ENCODE measurements at regions not wholly inside any gene's neighbourhood (a gene's known extent, or its start where the extent isn't known, plus 50 kb on each side); places are given as distances from the start of the nearest gene placed in this dataset.

DNA sequence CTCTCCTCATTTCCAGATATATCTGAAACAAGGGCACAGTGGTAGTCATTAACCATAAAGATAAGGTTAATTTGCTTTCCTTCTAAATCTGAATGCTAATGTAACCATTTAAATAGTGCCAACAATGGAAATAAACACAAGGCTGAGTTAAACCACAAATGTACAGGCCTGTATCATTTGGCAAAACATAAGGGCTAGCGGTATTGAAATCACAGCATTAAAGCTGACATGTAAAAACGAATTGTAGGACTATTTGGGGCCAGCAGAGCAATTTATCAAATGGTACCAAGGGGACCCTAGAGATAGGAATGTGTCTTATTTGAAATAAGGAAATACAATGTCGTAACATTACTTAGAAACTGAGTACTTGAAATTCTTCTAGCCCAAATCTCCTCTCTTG, 247.5 kb upstream of the RPS23 start:
- no peaks in the 10 kb centered on the region for H3K9me3 Mint-ChIP-seq
- peaks cover 0 to 2% of the 10 kb centered on the region in 2 donors for H3K27me3 Mint-ChIP-seq
- H3K9me3 ChIP-seq (ENCODE audit: low read length), result no peaks in the 10 kb centered on the region
- no peaks in the 10 kb centered on the region for H3K4me1 ChIP-seq (ENCODE audit: insufficient read depth, low read length)
- peaks cover 0 to 5% (median 0%) of the 10 kb centered on the region in 3 donors for H3K36me3 Mint-ChIP-seq
- H3K27me3 ChIP-seq (ENCODE audit: insufficient read depth, low read length, poor library complexity, severe bottlenecking), result no peaks in the 10 kb centered on the region
- H3K27ac Mint-ChIP-seq, result no peak overlapping the region
- H3K4me1 Mint-ChIP-seq, result no peaks in the 10 kb centered on the region
- ChIA-PET CTCF (no interaction called here), POLR2A (no interaction called here)
- H3K4me3 ChIP-seq (ENCODE audit: low read length), result no peak overlapping the region
- DNase-seq, result no peak
- H3K27ac ChIP-seq (ENCODE audit: low read depth, low read length), result no peak overlapping the region
- H3K4me3 Mint-ChIP-seq, result no peak overlapping the region
- H3K36me3 ChIP-seq (ENCODE audit: insufficient read depth, low read length), result no peaks in the 10 kb centered on the region

DNA sequence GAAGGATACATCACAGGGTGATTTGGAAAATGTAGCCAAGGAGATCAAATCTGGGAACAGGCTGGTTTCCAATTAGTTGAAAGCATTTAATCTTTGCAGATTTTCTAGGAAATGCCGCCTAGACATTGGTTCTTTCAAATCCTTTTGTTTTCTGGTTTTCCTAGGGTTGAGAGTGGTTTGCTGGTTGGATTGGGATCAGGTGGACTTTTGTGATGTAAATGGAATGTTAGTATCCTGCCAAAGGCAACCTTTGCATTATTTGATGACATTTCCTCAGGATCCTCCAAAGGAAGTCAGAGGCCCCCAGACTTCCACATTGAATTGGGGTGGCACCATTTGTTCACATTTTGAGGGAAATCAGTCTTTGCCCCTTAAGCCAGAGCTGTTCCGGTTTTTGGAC, 245.5 kb upstream of the RPS23 start:
- CTCF ChIA-PET, result no interaction called here
- peaks cover 0 to 6% of the 10 kb centered on the region in 2 donors for H3K27me3 Mint-ChIP-seq
- no peak overlapping the region for H3K27ac Mint-ChIP-seq
- no peak overlapping the region for H3K4me3 Mint-ChIP-seq
- H3K36me3 ChIP-seq (ENCODE audit: insufficient read depth, low read length), result no peaks in the 10 kb centered on the region
- no peaks in the 10 kb centered on the region for H3K4me1 ChIP-seq (ENCODE audit: insufficient read depth, low read length)
- H3K4me3 ChIP-seq (ENCODE audit: low read length), result no peak overlapping the region
- H3K27ac ChIP-seq (ENCODE audit: low read depth, low read length), result no peak overlapping the region
- no peaks in the 10 kb centered on the region for H3K27me3 ChIP-seq (ENCODE audit: insufficient read depth, low read length, poor library complexity, severe bottlenecking)
- POLR2A ChIA-PET, result no interaction called here
- no peaks in the 10 kb centered on the region for H3K4me1 Mint-ChIP-seq
- DNase-seq, result no peak
- H3K36me3 Mint-ChIP-seq, result no peaks in the 10 kb centered on the region
- H3K9me3 Mint-ChIP-seq, result peaks cover 0 to 2% (median 0%) of the 10 kb centered on the region in 5 donors
- no peaks in the 10 kb centered on the region for H3K9me3 ChIP-seq (ENCODE audit: low read length)

DNA sequence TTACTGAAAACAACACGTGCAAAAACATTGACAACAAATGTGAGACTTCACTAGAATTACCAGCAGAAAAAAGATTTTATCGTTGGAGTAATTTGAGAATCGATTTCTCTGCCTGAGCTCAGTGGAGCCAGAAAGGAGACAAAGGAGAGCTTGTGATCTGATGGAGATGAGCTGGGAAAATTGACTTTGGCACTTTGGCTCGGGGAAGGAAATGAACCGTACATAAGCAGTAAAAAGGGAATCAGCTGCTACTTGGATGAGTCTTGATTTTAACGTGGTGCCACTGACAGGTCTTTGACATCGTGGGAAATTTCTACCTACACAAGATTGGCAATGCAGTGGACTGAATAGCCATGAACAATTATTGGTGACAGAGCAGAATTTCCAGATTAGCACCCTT, 244.7 kb upstream of the RPS23 start:
- H3K4me1 Mint-ChIP-seq, result no peaks in the 10 kb centered on the region
- H3K36me3 Mint-ChIP-seq, result no peaks in the 10 kb centered on the region
- Histone ChIP-seq H3K9me3 (ENCODE audit: low read length) (no peaks in the 10 kb centered on the region), H3K36me3 (ENCODE audit: insufficient read depth, low read length) (no peaks in the 10 kb centered on the region), H3K4me1 (ENCODE audit: insufficient read depth, low read length) (no peaks in the 10 kb centered on the region), H3K27me3 (ENCODE audit: insufficient read depth, low read length, poor library complexity, severe bottlenecking) (no peaks in the 10 kb centered on the region), H3K4me3 (ENCODE audit: low read length) (no peak overlapping the region), H3K27ac (ENCODE audit: low read depth, low read length) (no peak overlapping the region)
- H3K27me3 Mint-ChIP-seq, result peaks cover 0 to 6% of the 10 kb centered on the region in 2 donors
- H3K4me3 Mint-ChIP-seq, result no peak overlapping the region
- ChIA-PET CTCF (no interaction called here), POLR2A (no interaction called here)
- H3K27ac Mint-ChIP-seq, result no peak overlapping the region
- no peak for DNase-seq
- peaks cover 0 to 2% (median 0%) of the 10 kb centered on the region in 5 donors for H3K9me3 Mint-ChIP-seq

DNA sequence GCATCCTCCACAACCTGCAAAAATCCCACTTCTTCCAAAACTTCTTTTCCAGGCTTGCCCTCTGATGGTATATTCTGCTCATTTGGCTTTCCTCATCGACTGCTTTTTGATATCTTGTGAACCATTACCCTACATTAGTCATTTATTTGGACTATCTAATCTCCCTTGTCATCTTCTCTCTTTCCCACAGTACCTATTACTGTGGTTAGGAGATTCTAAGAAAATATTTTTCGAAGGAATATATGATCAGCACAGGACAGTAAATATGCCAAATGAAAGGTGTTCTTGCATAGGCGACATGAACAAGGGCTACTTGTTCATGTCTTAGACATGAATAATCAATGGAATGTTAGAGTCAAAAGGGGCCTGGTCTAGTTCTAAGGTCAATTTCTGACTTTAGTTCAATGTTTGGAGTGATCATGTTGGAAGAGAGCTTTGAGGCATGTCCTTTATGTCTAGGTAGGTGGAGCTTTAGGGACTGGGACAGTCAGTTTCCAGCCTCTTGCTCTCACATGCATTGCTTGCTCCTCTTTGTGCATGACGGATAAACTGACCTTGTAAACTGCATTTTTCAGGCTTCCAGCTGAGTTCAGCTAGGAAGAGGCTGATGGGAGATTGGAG, 243.4 kb upstream of the RPS23 start:
- Mint-ChIP-seq H3K9me3 (peaks cover 0 to 4% (median 0%) of the 10 kb centered on the region in 5 donors), H3K36me3 (no peaks in the 10 kb centered on the region), H3K27ac (no peak overlapping the region), H3K4me3 (no peak overlapping the region), H3K27me3 (peaks cover 5 to 6% of the 10 kb centered on the region in 2 donors), H3K4me1 (no peaks in the 10 kb centered on the region)
- DNase-seq, result no peak
- ChIA-PET POLR2A (no interaction called here), CTCF (no interaction called here)
- no peaks in the 10 kb centered on the region for H3K4me1 ChIP-seq (ENCODE audit: insufficient read depth, low read length)
- H3K36me3 ChIP-seq (ENCODE audit: insufficient read depth, low read length), result no peaks in the 10 kb centered on the region
- no peaks in the 10 kb centered on the region for H3K27me3 ChIP-seq (ENCODE audit: insufficient read depth, low read length, poor library complexity, severe bottlenecking)
- H3K4me3 ChIP-seq (ENCODE audit: low read length), result no peak overlapping the region
- H3K9me3 ChIP-seq (ENCODE audit: low read length), result no peaks in the 10 kb centered on the region
- H3K27ac ChIP-seq (ENCODE audit: low read depth, low read length), result no peak overlapping the region

DNA sequence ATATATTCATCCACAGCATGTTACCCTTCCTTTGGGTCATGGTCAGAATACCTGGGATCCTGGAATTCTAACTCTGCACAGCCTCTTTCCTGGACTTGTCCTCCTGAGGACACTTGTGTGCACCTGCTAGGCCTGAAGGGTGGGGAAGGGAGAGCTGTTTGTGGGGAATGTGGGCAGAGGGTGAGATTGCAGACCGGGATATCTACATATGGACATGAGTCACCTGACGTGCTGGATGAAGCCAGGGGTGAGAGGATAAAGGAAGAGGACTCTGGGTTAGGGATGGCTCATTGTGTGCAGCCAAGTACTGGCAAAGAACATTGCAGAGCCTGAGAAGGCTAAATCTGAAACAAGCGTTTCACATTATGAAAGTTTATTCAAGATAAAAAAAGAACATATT, 241.4 kb upstream of the RPS23 start:
- CTCF ChIA-PET, result no interaction called here

DNA sequence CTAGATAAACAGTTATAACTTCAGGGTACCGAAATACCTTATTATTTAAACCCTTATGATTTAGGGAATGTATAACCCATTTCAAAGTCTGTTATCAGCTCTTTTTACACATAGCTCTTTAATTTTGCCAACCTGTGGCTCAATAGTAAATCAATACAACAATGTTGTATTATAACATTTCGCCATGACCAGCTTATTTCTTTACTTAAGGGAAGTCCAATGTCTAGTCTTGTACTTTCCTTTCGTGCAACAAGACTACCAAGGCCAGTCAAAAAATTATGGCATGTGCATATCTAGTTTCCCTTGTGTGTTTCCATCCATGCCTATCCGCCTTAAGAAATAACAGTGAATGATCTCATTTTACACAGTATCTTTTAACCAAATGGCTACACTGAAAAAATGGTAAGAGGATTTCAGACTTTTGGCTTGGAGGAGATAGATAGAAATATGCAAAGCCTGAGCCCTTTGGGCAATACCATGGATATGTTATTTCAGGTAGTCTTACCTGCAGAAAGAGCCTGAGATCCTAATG, 239.5 kb upstream of the RPS23 start:
- peaks cover 5 to 6% of the 10 kb centered on the region in 2 donors for H3K27me3 Mint-ChIP-seq
- CTCF ChIA-PET, result no interaction called here
- H3K36me3 Mint-ChIP-seq, result no peaks in the 10 kb centered on the region
- Histone ChIP-seq H3K27ac (ENCODE audit: low read depth, low read length) (no peak overlapping the region), H3K4me3 (ENCODE audit: low read length) (no peak overlapping the region), H3K36me3 (ENCODE audit: insufficient read depth, low read length) (no peaks in the 10 kb centered on the region), H3K4me1 (ENCODE audit: insufficient read depth, low read length) (no peaks in the 10 kb centered on the region), H3K27me3 (ENCODE audit: insufficient read depth, low read length, poor library complexity, severe bottlenecking) (no peaks in the 10 kb centered on the region), H3K9me3 (ENCODE audit: low read length) (no peaks in the 10 kb centered on the region)
- no peaks in the 10 kb centered on the region for H3K4me1 Mint-ChIP-seq
- H3K27ac Mint-ChIP-seq, result peak overlapping the region in 1 of 8 donors; percentile 94
- no peak for DNase-seq
- peaks cover 0 to 4% (median 0%) of the 10 kb centered on the region in 5 donors for H3K9me3 Mint-ChIP-seq
- H3K4me3 Mint-ChIP-seq, result no peak overlapping the region
- POLR2A ChIA-PET, result no interaction called here

More for the DNA sequence above, 241.4 kb upstream of the RPS23 start:
- H3K27ac ChIP-seq (ENCODE audit: low read depth, low read length), result no peak overlapping the region
- no peak overlapping the region for H3K4me3 ChIP-seq (ENCODE audit: low read length)
- no peaks in the 10 kb centered on the region for H3K36me3 Mint-ChIP-seq
- no peaks in the 10 kb centered on the region for H3K4me1 Mint-ChIP-seq
- H3K27me3 ChIP-seq (ENCODE audit: insufficient read depth, low read length, poor library complexity, severe bottlenecking), result no peaks in the 10 kb centered on the region
- no peak overlapping the region for H3K4me3 Mint-ChIP-seq
- POLR2A ChIA-PET, result no interaction called here
- no peaks in the 10 kb centered on the region for H3K36me3 ChIP-seq (ENCODE audit: insufficient read depth, low read length)
- H3K27ac Mint-ChIP-seq, result no peak overlapping the region
- no peak for DNase-seq
- H3K27me3 Mint-ChIP-seq, result peaks cover 5 to 6% of the 10 kb centered on the region in 2 donors
- no peaks in the 10 kb centered on the region for H3K9me3 ChIP-seq (ENCODE audit: low read length)
- H3K9me3 Mint-ChIP-seq, result peaks cover 0 to 4% (median 0%) of the 10 kb centered on the region in 5 donors
- H3K4me1 ChIP-seq (ENCODE audit: insufficient read depth, low read length), result no peaks in the 10 kb centered on the region

DNA sequence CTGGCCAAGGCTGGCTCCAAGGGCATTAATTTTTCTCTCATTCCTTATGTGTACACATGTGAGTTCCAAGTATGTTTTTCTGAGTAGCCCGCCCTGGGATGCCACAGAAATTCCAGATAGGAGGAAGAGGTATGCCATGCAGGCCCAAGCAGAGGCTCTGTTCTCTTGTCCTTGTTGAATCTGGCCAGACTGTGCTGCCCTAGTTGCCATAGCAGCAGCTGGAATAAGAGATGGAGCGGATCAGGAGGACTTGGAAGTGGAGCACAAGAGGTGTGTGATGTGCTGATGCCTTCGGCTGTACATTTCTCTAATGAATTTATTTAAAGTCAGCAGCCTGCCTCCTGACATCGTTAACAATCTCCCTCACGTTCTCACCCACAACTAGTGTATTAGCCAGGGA, 235.6 kb upstream of the RPS23 start:
- Mint-ChIP-seq H3K4me3 (no peak overlapping the region), H3K27ac (no peak overlapping the region), H3K27me3 (peaks cover 0 to 5% of the 10 kb centered on the region in 2 donors), H3K4me1 (no peaks in the 10 kb centered on the region), H3K9me3 (peaks cover 0 to 4% (median 2%) of the 10 kb centered on the region in 5 donors), H3K36me3 (peaks cover 0 to 2% (median 0%) of the 10 kb centered on the region in 3 donors)
- POLR2A ChIA-PET, result no interaction called here
- CTCF ChIA-PET, result no interaction called here
- Histone ChIP-seq H3K4me1 (ENCODE audit: insufficient read depth, low read length) (no peaks in the 10 kb centered on the region), H3K27me3 (ENCODE audit: insufficient read depth, low read length, poor library complexity, severe bottlenecking) (no peaks in the 10 kb centered on the region), H3K36me3 (ENCODE audit: insufficient read depth, low read length) (no peaks in the 10 kb centered on the region), H3K9me3 (ENCODE audit: low read length) (no peaks in the 10 kb centered on the region), H3K4me3 (ENCODE audit: low read length) (no peak overlapping the region), H3K27ac (ENCODE audit: low read depth, low read length) (no peak overlapping the region)
- no peak for DNase-seq

DNA sequence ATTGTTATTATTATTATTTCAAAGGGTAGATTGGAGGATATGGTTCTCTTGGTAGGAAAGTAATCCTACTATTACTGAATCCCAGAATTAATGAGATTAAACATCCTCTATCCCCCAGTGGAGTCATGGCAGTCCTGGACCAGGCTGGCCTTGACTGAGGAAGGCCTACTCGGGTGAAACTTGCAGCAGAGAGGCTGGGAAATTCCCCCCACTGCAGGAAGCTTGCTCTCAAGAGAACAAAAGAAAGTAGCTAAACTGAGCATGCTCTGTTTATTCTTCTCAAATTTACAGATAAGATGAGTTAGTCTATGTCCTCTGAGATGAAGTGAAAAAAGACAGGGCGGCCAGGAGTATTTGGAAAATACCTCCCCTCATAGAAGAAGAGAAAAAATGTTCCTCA, 233.9 kb upstream of the RPS23 start:
- peaks cover 0 to 7% (median 0%) of the 10 kb centered on the region in 3 donors for H3K36me3 Mint-ChIP-seq
- no peak overlapping the region for H3K27ac Mint-ChIP-seq
- Histone ChIP-seq H3K4me3 (ENCODE audit: low read length) (no peak overlapping the region), H3K27ac (ENCODE audit: low read depth, low read length) (no peak overlapping the region), H3K36me3 (ENCODE audit: insufficient read depth, low read length) (no peaks in the 10 kb centered on the region), H3K4me1 (ENCODE audit: insufficient read depth, low read length) (no peaks in the 10 kb centered on the region), H3K9me3 (ENCODE audit: low read length) (no peaks in the 10 kb centered on the region), H3K27me3 (ENCODE audit: insufficient read depth, low read length, poor library complexity, severe bottlenecking) (no peaks in the 10 kb centered on the region)
- H3K9me3 Mint-ChIP-seq, result peaks cover 1 to 14% (median 9%) of the 10 kb centered on the region in 5 donors
- CTCF ChIA-PET, result no interaction called here
- H3K4me1 Mint-ChIP-seq, result no peaks in the 10 kb centered on the region
- H3K4me3 Mint-ChIP-seq, result no peak overlapping the region
- POLR2A ChIA-PET, result no interaction called here
- peaks cover 3 to 9% of the 10 kb centered on the region in 2 donors for H3K27me3 Mint-ChIP-seq
- DNase-seq, result no peak

All from CD8-positive, alpha-beta memory T cell (primary cell).